ENCODE measurements at regions not wholly inside any gene's neighbourhood (a gene's known extent, or its start where the extent isn't known, plus 50 kb on each side); places are given as distances from the start of the nearest gene placed in this dataset.

GRCh38 chr5:38719916-38720315 is 125.9 kb upstream of the OSMR start:
- no peak for DNase-seq

GRCh38 chr5:38720554-38721361 is 125.1 kb upstream of the OSMR start:
- DNase-seq = no peak

GRCh38 chr5:38722918-38723317 is 122.9 kb upstream of the OSMR start:
- DNase-seq = no peak

- no peak for DNase-seq
These were observed 122.4 kb upstream of the OSMR start for GRCh38 chr5:38723426-38723825.

GRCh38 chr5:38724301-38725030 is 121.3 kb upstream of the OSMR start:
- no peak for DNase-seq

- no peak for DNase-seq
These were observed 120.4 kb upstream of the OSMR start for GRCh38 chr5:38725371-38725865.

GRCh38 chr5:38726279-38726678 is 119.5 kb upstream of the OSMR start:
- DNase-seq = peak in 1 of 2 experiments; percentile 15

GRCh38 chr5:38728029-38728428 is 117.8 kb upstream of the OSMR start:
- DNase-seq = no peak

GRCh38 chr5:38731461-38731860 is 114.4 kb upstream of the OSMR start:
- DNase-seq = no peak

- peak; percentile 28 to 59 for DNase-seq
These were observed 111.5 kb upstream of the OSMR start for GRCh38 chr5:38734353-38734752.

GRCh38 chr5:38736089-38736488 is 109.7 kb upstream of the OSMR start:
- no peak for DNase-seq

- no peak for DNase-seq
These were observed 107.8 kb upstream of the OSMR start for GRCh38 chr5:38737976-38738375.

- DNase-seq = no peak
These were observed 106.7 kb upstream of the OSMR start for GRCh38 chr5:38739011-38739704.

GRCh38 chr5:38739705-38740045 is 106.1 kb upstream of the OSMR start:
- no peak for DNase-seq

GRCh38 chr5:38742821-38743220 is 103.0 kb upstream of the OSMR start:
- DNase-seq = no peak

- no peak for DNase-seq
These were observed 102.2 kb upstream of the OSMR start for GRCh38 chr5:38743562-38743961.

- no peak for DNase-seq
These were observed 99.7 kb upstream of the OSMR start for GRCh38 chr5:38745836-38746732.

- no peak for DNase-seq
These were observed 96.0 kb upstream of the OSMR start for GRCh38 chr5:38749861-38750260.

- peak in 1 of 2 experiments; percentile 19 for DNase-seq
These were observed 94.7 kb upstream of the OSMR start for GRCh38 chr5:38751103-38751502.

GRCh38 chr5:38752012-38752536 is 93.7 kb upstream of the OSMR start:
- no peak for DNase-seq

- no peak for DNase-seq
These were observed 93.2 kb upstream of the OSMR start for GRCh38 chr5:38752622-38753021.

- DNase-seq = no peak
These were observed 92.7 kb upstream of the OSMR start for GRCh38 chr5:38753141-38753540.

Measured in NCI-H524 (cell line).